Common myeloid progenitor, CD34-positive (primary cell): ENCODE measurements at regions not wholly inside any gene's neighbourhood (a gene's known extent, or its start where the extent isn't known, plus 50 kb on each side); places are given as distances from the start of the nearest gene placed in this dataset.

Experiments used
- CTCF ChIA-PET: fragments of 350-600 bp; sonication (Branson Sonifier 250); formaldehyde crosslinking; loops from one replicate; lab custom pipeline; 2021; ENCODE audit warnings: antibody characterized with exemption; lab: Charles Lee
- POLR2A ChIA-PET: fragments of 350-600 bp; sonication (Branson Sonifier 250); formaldehyde crosslinking; loops from one replicate; lab custom pipeline; 2021; ENCODE audit warnings: antibody characterized with exemption; lab: Charles Lee
- DNase-seq, 3 donors: peaks; one replicate each; pipeline versions ENCODE4 v3.0.0 to v3.0.0-alpha.2; 2013
- H3K27ac ChIP-seq, 2 experiments: 1 replicate in 1 of 2; 2 replicates in 1 of 2; pipeline ENCODE4 v1.7.0; 2013; ENCODE audit warnings: inconsistent platforms in 2 of 2, low read length in 2 of 2, mild to moderate bottlenecking in 2 of 2, low read depth in 1 of 2, moderate library complexity in 1 of 2; ENCODE audit not compliant: severe bottlenecking in 2 of 2, insufficient read depth in 1 of 2, poor library complexity in 1 of 2
- H3K27me3 ChIP-seq, 5 experiments: replicated peaks in 2 of 5; 1 replicate in 3 of 5; 2 replicates in 2 of 5; pipeline versions ENCODE4 v1.6.1 to v1.7.0; 2013; ENCODE audit warnings: low read length in 4 of 5, mild to moderate bottlenecking in 2 of 5, moderate library complexity in 2 of 5, inconsistent platforms in 1 of 5; ENCODE audit not compliant: insufficient read depth in 5 of 5, control insufficient read depth in 4 of 5
- H3K36me3 ChIP-seq, 4 experiments: 1 replicate in 2 of 4; 2 replicates in 2 of 4; pipeline versions ENCODE4 v1.6.1 to v1.7.0; 2013; ENCODE audit warnings: low read length in 3 of 4, control low read depth in 1 of 4, mild to moderate bottlenecking in 1 of 4; ENCODE audit not compliant: control insufficient read depth in 4 of 4, insufficient read depth in 4 of 4
- H3K4me1 ChIP-seq, 4 experiments: 1 replicate in 3 of 4; 2 replicates in 1 of 4; pipeline versions ENCODE4 v1.6.1 to v1.7.1; 2013; ENCODE audit warnings: low read length in 3 of 4, mild to moderate bottlenecking in 3 of 4, control low read depth in 1 of 4, inconsistent platforms in 1 of 4, moderate library complexity in 1 of 4; ENCODE audit not compliant: control insufficient read depth in 4 of 4, insufficient read depth in 4 of 4; ENCODE audit errors: control extremely low read depth in 1 of 4
- H3K4me3 ChIP-seq, 7 experiments: 1 replicate in 4 of 7; 2 replicates in 3 of 7; pipeline versions ENCODE4 v1.5.1 to v1.7.0; 2013; ENCODE audit warnings: mild to moderate bottlenecking in 7 of 7, low read length in 6 of 7, moderate library complexity in 6 of 7, inconsistent platforms in 2 of 7, low read depth in 2 of 7, control low read depth in 1 of 7; ENCODE audit not compliant: insufficient read depth in 4 of 7, control insufficient read depth in 1 of 7; ENCODE audit errors: extremely low read depth in 1 of 7
- H3K9me3 ChIP-seq, 5 experiments: 1 replicate in 4 of 5; 2 replicates in 1 of 5; pipeline versions ENCODE4 v1.6.1 to v1.7.1; 2013; ENCODE audit warnings: low read length in 4 of 5, mild to moderate bottlenecking in 2 of 5, inconsistent platforms in 1 of 5, low read depth in 1 of 5, moderate library complexity in 1 of 5; ENCODE audit not compliant: control insufficient read depth in 4 of 5, insufficient read depth in 2 of 5; ENCODE audit errors: control extremely low read depth in 1 of 5
- WGBS: methylation state at CpG from one replicate; pipeline ENCODE4 v1.1.5; 2013; ENCODE audit not compliant: insufficient coverage; 5-methylcytosine and 5-hydroxymethylcytosine counted together

GRCh38 chr4:177729681-177730080 is 287.4 kb upstream of the AGA start:
- no peaks in the 10 kb centered on the region for H3K27me3 ChIP-seq
- WGBS: 100% methylated on average over 1 of the region's 3 CpGs
- no peaks in the 10 kb centered on the region for H3K4me1 ChIP-seq
- POLR2A ChIA-PET: no interaction called here
- no peak overlapping the region for H3K27ac ChIP-seq
- no peak for DNase-seq
- CTCF ChIA-PET: interaction anchor here (1.0 kb wide), 1 partner anchor 36 kb away, joined by 3 read pairs; no protein-coding TSS in a partner anchor
- H3K9me3 ChIP-seq: peaks cover 0 to 3% (median 0%) of the 10 kb centered on the region in 5 experiments
- no peaks in the 10 kb centered on the region for H3K36me3 ChIP-seq
- H3K4me3 ChIP-seq: no peak overlapping the region

DNA sequence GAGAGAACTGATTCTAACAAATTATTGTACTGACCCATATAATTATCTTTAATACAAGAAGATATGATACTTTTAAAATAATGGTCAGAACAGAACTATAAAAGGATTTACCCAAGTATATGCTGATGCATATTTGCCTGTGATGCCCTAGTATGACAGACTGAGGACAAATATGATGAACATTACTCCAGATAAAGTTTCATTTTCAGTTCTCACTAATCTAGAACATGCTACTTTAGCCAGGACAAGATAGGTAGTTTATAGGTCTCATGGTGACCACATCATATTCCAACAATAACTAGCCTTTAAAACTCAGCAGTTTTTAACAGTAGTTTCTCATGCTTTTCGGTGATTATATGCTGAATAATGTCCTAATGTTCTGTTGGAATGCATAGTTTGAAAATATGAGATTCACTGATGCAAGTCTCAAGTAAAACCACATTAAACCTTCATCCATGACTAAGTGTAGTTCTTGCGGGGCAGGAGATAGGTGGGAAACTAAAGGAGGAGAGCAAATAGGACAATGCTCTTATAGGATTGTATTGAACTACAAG is 295.2 kb upstream of the AGA start:
- no peak overlapping the region for H3K27ac ChIP-seq
- H3K36me3 ChIP-seq: no peaks in the 10 kb centered on the region
- H3K27me3 ChIP-seq: no peaks in the 10 kb centered on the region
- no peaks in the 10 kb centered on the region for H3K4me1 ChIP-seq
- ChIA-PET POLR2A (no interaction called here), CTCF (no interaction called here)
- 100% methylated on average over 1 of the region's 2 CpGs for WGBS
- no peak overlapping the region for H3K4me3 ChIP-seq
- H3K9me3 ChIP-seq: no peaks in the 10 kb centered on the region
- DNase-seq: no peak

DNA sequence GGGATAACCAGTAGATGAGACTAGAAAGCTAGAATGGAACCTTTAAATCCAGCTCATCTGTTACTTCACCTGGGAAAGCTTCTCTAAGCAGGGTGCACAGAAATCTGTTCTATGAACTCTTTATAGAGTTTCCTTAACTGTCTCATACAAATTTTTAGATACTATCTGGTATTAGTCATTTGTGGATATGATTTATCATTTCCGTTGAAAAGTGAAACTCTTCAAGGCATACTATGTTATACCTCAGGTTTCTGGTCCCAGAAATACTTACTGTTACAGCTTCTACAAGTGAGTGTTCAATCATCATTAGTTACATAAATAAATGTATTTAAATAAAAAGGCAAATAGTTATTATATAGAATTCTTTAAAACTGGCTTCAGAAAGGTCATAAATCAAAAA is 298.3 kb upstream of the AGA start:
- CTCF ChIA-PET: interaction anchor here (2.5 kb wide), 1 partner anchor 12 kb away, joined by 5 read pairs; no protein-coding TSS in a partner anchor
- WGBS: no CpG with 5 or more reads among the region's 1 CpG
- H3K27me3 ChIP-seq: no peaks in the 10 kb centered on the region
- POLR2A ChIA-PET: no interaction called here
- no peak overlapping the region for H3K27ac ChIP-seq
- H3K36me3 ChIP-seq: no peaks in the 10 kb centered on the region
- no peaks in the 10 kb centered on the region for H3K9me3 ChIP-seq
- H3K4me1 ChIP-seq: no peaks in the 10 kb centered on the region
- H3K4me3 ChIP-seq: no peak overlapping the region
- DNase-seq: no peak

DNA sequence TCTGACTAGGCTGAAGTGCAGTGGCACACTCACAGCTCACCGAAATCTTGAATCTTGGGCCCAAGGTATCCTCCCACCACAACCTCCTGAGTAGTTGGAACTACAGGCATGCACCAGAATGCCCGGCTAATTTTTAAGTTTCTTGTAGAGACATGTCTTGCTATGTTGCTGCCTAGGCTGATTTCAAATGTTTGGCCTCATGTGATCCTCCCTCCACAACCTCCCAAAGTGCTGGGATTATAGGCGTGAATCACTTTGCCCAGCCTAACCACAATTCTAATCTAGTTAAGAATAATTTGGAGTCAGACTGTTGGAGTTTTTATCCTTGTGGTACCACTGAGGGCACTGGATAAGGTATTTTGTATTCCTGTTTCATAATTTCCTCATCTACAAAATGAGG is 317.5 kb upstream of the AGA start:
- H3K27ac ChIP-seq: no peak overlapping the region
- no peak overlapping the region for H3K4me3 ChIP-seq
- POLR2A ChIA-PET: no interaction called here
- 100% methylated on average over 2 of the region's 3 CpGs for WGBS
- H3K36me3 ChIP-seq: no peaks in the 10 kb centered on the region
- H3K27me3 ChIP-seq: no peaks in the 10 kb centered on the region
- H3K4me1 ChIP-seq: no peaks in the 10 kb centered on the region
- CTCF ChIA-PET: no interaction called here
- no peak for DNase-seq
- H3K9me3 ChIP-seq: no peaks in the 10 kb centered on the region

DNA sequence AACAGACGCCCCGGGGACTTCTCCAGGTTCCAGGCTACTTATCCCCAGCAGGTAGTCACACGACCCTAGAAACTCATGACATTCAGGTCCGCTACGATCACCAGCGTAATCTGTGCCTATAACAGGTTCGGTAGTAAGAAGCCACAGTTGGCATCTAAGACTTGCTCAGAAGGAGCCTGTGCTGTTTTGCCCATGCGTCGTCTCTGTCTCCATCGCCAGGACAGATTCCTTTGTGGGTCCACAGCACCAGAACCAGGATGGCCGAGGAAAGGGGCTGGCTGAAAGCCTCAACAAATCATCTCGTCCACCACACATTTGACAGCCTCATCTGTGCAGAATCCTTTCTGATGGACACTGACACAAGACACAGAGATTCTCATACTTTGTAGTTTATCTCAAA is 319.5 kb upstream of the AGA start:
- DNase-seq: no peak
- H3K27me3 ChIP-seq: no peaks in the 10 kb centered on the region
- no peak overlapping the region for H3K4me3 ChIP-seq
- H3K4me1 ChIP-seq: no peaks in the 10 kb centered on the region
- POLR2A ChIA-PET: no interaction called here
- CTCF ChIA-PET: no interaction called here
- no peak overlapping the region for H3K27ac ChIP-seq
- H3K36me3 ChIP-seq: no peaks in the 10 kb centered on the region
- WGBS: 96% methylated on average over 12 of the region's 12 CpGs
- no peaks in the 10 kb centered on the region for H3K9me3 ChIP-seq

DNA sequence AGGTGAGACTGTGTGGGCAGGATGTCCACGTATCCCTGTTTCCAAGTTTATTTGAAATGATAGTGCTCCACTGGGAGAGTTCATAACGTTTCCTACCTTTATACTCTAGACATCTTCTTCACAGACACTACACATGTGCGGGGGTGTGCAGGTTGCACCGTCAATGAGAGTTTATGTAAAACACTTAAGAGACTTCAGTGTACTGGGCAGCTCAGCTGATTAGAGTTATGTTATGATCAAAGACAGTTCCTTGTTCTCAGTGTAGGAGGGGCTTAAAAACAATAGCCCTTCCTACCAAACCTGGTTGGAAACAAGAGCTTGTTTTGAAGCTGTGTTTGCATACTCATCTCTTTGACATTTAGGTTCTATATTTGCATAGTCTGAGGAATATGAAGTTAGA is 326.9 kb upstream of the AGA start:
- Histone ChIP-seq H3K4me3 (no peak overlapping the region), H3K27me3 (no peaks in the 10 kb centered on the region), H3K27ac (no peak overlapping the region), H3K36me3 (no peaks in the 10 kb centered on the region), H3K9me3 (no peaks in the 10 kb centered on the region), H3K4me1 (no peaks in the 10 kb centered on the region)
- ChIA-PET CTCF (no interaction called here), POLR2A (no interaction called here)
- WGBS: no CpG with 5 or more reads among the region's 4 CpGs
- DNase-seq: no peak

DNA sequence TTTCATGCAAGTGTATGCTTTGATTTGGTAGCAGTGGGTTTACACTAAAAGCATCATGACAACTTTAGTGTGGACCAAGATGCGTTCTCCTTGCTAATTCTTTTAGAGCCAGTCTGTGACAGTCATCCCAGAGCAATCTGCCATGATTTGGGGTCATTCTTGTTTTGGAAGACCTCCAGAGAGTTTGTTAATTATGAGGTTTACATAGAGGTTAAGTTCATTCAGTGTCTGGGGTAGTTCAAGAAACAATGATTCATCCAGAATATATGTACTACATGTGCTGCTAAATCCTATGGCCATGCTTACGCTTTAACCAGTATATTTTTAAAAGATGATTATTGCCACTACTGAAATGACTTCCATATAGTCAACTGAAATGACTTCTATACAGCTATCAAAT is 328.5 kb upstream of the AGA start:
- DNase-seq: no peak
- WGBS: 93% methylated on average over 1 of the region's 2 CpGs
- CTCF ChIA-PET: no interaction called here

More for the DNA sequence above, 328.5 kb upstream of the AGA start:
- POLR2A ChIA-PET: no interaction called here
- Histone ChIP-seq H3K4me3 (no peak overlapping the region), H3K27me3 (no peaks in the 10 kb centered on the region), H3K9me3 (no peaks in the 10 kb centered on the region), H3K27ac (no peak overlapping the region), H3K4me1 (no peaks in the 10 kb centered on the region), H3K36me3 (no peaks in the 10 kb centered on the region)
